ENCODE measurements at regions not wholly inside any gene's neighbourhood (a gene's known extent, or its start where the extent isn't known, plus 50 kb on each side); places are given as distances from the start of the nearest gene placed in this dataset.

- Histone ChIP-seq H3K27me3 (ENCODE audit: low read length) (no peaks in the 10 kb centered on the region), H3K9me2 (replicated peaks; ENCODE audit: low read length) (no peaks in the 10 kb centered on the region), H3K79me2 (ENCODE audit: low read length) (no peaks in the 10 kb centered on the region), H3K4me1 (ENCODE audit: insufficient read depth, low read length) (peaks cover 9% of the 10 kb centered on the region), H3F3A (ENCODE audit: low read length, unreplicated experiment) (no peaks in the 10 kb centered on the region), H3K9me3 (ENCODE audit: low read length) (no peaks in the 10 kb centered on the region), H3K9ac (ENCODE audit: low read length) (no peak overlapping the region), H4K20me1 (ENCODE audit: low read length) (no peaks in the 10 kb centered on the region), H3K4me2 (ENCODE audit: low read length) (no peak overlapping the region), H3K36me3 (ENCODE audit: low read depth, low read length) (no peaks in the 10 kb centered on the region), H3K4me3 (ENCODE audit: low read length) (no peak overlapping the region), H2AFZ (ENCODE audit: low read length) (no peak overlapping the region), H3K27ac (ENCODE audit: low read length) (no peak overlapping the region)
- intact Hi-C loops (cut with micrococcal nuclease): no loop called here
- DNase-seq: no peak
- ChIA-PET CTCF (no interaction called here), POLR2A (ENCODE audit: unreplicated experiment) (no interaction called here)
- BruUV-seq (replicated peaks): no TSS peak
- ATAC-seq: no peak
- TF ChIP-seq CTCF (conservative IDR thresholded peaks at IDR 0.05; ENCODE audit: low read depth, low read length) (no peak), EZH2phosphoT487 (IDR thresholded peaks at IDR 0.05; ENCODE audit: borderline replicate concordance, low read length) (no peak), EZH2 (IDR thresholded peaks at IDR 0.05; ENCODE audit: low read length, unreplicated experiment) (no peak)
Observed at GRCh38 chr17:72184805-72185204, 64.0 kb downstream of the SOX9 start.

- BruUV-seq (replicated peaks): no TSS peak
- Histone ChIP-seq H3K27me3 (ENCODE audit: low read length) (no peaks in the 10 kb centered on the region), H3K9me3 (ENCODE audit: low read length) (no peaks in the 10 kb centered on the region), H3K9me2 (replicated peaks; ENCODE audit: low read length) (no peaks in the 10 kb centered on the region), H2AFZ (ENCODE audit: low read length) (no peak overlapping the region), H3K4me1 (ENCODE audit: insufficient read depth, low read length) (peaks cover 9% of the 10 kb centered on the region), H3F3A (ENCODE audit: low read length, unreplicated experiment) (no peaks in the 10 kb centered on the region), H4K20me1 (ENCODE audit: low read length) (no peaks in the 10 kb centered on the region), H3K36me3 (ENCODE audit: low read depth, low read length) (no peaks in the 10 kb centered on the region), H3K79me2 (ENCODE audit: low read length) (no peaks in the 10 kb centered on the region), H3K9ac (ENCODE audit: low read length) (no peak overlapping the region), H3K4me2 (ENCODE audit: low read length) (no peak overlapping the region), H3K27ac (ENCODE audit: low read length) (no peak overlapping the region), H3K4me3 (ENCODE audit: low read length) (no peak overlapping the region)
- ATAC-seq (no peak), DNase-seq (no peak)
- intact Hi-C loops (cut with micrococcal nuclease): no loop called here
- no peak for TF ChIP-seq CTCF (conservative IDR thresholded peaks at IDR 0.05; ENCODE audit: low read depth, low read length)
- TF ChIP-seq EZH2 (IDR thresholded peaks at IDR 0.05; ENCODE audit: low read length, unreplicated experiment): no peak
- TF ChIP-seq EZH2phosphoT487 (IDR thresholded peaks at IDR 0.05; ENCODE audit: borderline replicate concordance, low read length): no peak
- ChIA-PET POLR2A (ENCODE audit: unreplicated experiment) (no interaction called here), CTCF (no interaction called here)
Observed at GRCh38 chr17:72185564-72185963, 64.7 kb downstream of the SOX9 start.

GRCh38 chr17:72187556-72187955, 66.7 kb downstream of the SOX9 start:
- H3K9me2 ChIP-seq (replicated peaks; ENCODE audit: low read length): no peaks in the 10 kb centered on the region
- H3K27ac ChIP-seq (ENCODE audit: low read length): no peak overlapping the region
- no peaks in the 10 kb centered on the region for H3F3A ChIP-seq (ENCODE audit: low read length, unreplicated experiment)
- no peak overlapping the region for H3K4me3 ChIP-seq (ENCODE audit: low read length)
- intact Hi-C loops (cut with micrococcal nuclease): no loop called here
- BruUV-seq (replicated peaks): no TSS peak
- no peaks in the 10 kb centered on the region for H3K9me3 ChIP-seq (ENCODE audit: low read length)
- TF ChIP-seq CTCF (conservative IDR thresholded peaks at IDR 0.05; ENCODE audit: low read depth, low read length) (no peak), EZH2phosphoT487 (IDR thresholded peaks at IDR 0.05; ENCODE audit: borderline replicate concordance, low read length) (no peak), EZH2 (IDR thresholded peaks at IDR 0.05; ENCODE audit: low read length, unreplicated experiment) (no peak)
- H3K4me1 ChIP-seq (ENCODE audit: insufficient read depth, low read length): peaks cover 8% of the 10 kb centered on the region
- no peak overlapping the region for H3K4me2 ChIP-seq (ENCODE audit: low read length)
- H3K36me3 ChIP-seq (ENCODE audit: low read depth, low read length): no peaks in the 10 kb centered on the region
- H4K20me1 ChIP-seq (ENCODE audit: low read length): no peaks in the 10 kb centered on the region
- ChIA-PET POLR2A (ENCODE audit: unreplicated experiment) (no interaction called here), CTCF (no interaction called here)
- ATAC-seq: no peak
- no peaks in the 10 kb centered on the region for H3K79me2 ChIP-seq (ENCODE audit: low read length)
- no peaks in the 10 kb centered on the region for H3K27me3 ChIP-seq (ENCODE audit: low read length)
- no peak overlapping the region for H3K9ac ChIP-seq (ENCODE audit: low read length)
- DNase-seq: no peak
- no peak overlapping the region for H2AFZ ChIP-seq (ENCODE audit: low read length)

Measured in PC-3 (cell line).